Stimulated activated CD4-positive, alpha-beta T cell treated with anti-CD3 and anti-CD28 coated beads, Interleukin-4, amount 100 ng/mL, for 1 hour (primary cell): ENCODE measurements at regions not wholly inside any gene's neighbourhood (a gene's known extent, or its start where the extent isn't known, plus 50 kb on each side); places are given as distances from the start of the nearest gene placed in this dataset.
"Not testable (repeated sequence)": the region's sequence is repeated elsewhere in the genome, so short reads cannot be mapped to it uniquely, and the experiment has no call there.

Experiments used
- DNase-seq: peaks from one replicate; pipeline ENCODE4 v3.0.0-alpha.2; 2020

- DNase-seq: not testable (repeated sequence)
These were observed 54.7 kb upstream of the E2F3 start for GRCh38 chr6:20346948-20347347.

- no peak for DNase-seq
These were observed 53.6 kb upstream of the E2F3 start for GRCh38 chr6:20348041-20348440.

DNA sequence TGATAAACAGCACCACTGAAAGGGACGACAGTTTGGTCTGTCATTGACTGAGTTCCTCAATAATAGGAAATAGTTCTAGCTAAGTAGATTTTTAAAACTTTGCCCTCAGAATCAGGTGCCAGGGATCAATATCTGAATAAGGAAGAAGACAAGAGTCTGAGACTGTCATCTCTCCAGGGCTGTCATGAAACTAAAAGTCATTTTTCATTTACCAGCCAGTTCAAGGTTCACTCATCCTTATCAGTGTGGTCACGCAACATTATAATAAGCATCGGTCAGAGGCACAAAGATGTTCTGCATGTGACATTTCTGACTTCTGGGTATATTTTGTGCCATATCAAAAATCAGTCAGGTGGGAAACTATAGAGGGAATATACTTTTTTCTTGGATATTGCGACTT lies 52.5 kb upstream of the E2F3 start:
- no peak for DNase-seq

GRCh38 chr6:20350215-20350614 lies 51.5 kb upstream of the E2F3 start:
- no peak for DNase-seq

- DNase-seq: no peak
These were observed 50.1 kb upstream of the E2F3 start for GRCh38 chr6:20351534-20351933.
